H1 (cell line): ENCODE measurements at regions not wholly inside any gene's neighbourhood (a gene's known extent, or its start where the extent isn't known, plus 50 kb on each side); places are given as distances from the start of the nearest gene placed in this dataset.

ENCODE experiments used
- CTCF ChIA-PET: fragments of 300-600 bp; sonication (Branson Sonifier 250); formaldehyde crosslinking; loops from one replicate; lab custom pipeline; 2021; ENCODE audit not compliant: partially characterized antibody; lab: Charles Lee
- POLR2A ChIA-PET: fragments of 300-600 bp; sonication (Branson Sonifier 250); formaldehyde crosslinking; loops from one replicate; lab custom pipeline; 2021; ENCODE audit warnings: inconsistent platforms; ENCODE audit not compliant: partially characterized antibody; lab: Charles Lee
- DNase-seq, 2 experiments: peaks; one replicate each; pipeline versions ENCODE4 v3.0.0 to v3.0.0-alpha.2; 2010 to 2022; ENCODE audit warnings: low spot score in 2 of 2, low read depth in 1 of 2, mixed read lengths in 1 of 2
- FAIRE-seq: peaks from 2 replicates; lab custom pipeline; 2011; peaks lifted over from hg19 to GRCh38; lab: Jason Lieb, UNC
- H2AFZ ChIP-seq: 2 replicates; pipeline ENCODE4 v1.8.1; 2012; ENCODE audit warnings: low read length, inconsistent platforms
- H2AK5ac ChIP-seq: 2 replicates; pipeline ENCODE4 v1.6.1; 2013; ENCODE audit warnings: low read depth, low read length
- H2BK120ac ChIP-seq: replicated peaks from 2 replicates; pipeline ENCODE3; 2013; ENCODE audit warnings: low read depth, low read length, inconsistent platforms
- H2BK12ac ChIP-seq: 2 replicates; pipeline ENCODE4 v1.6.1; 2013; ENCODE audit warnings: low read depth, low read length
- H2BK15ac ChIP-seq: 2 replicates; pipeline ENCODE4 v1.6.1; 2013; ENCODE audit warnings: low read length
- H2BK20ac ChIP-seq: 2 replicates; pipeline ENCODE4 v1.6.1; 2013; ENCODE audit warnings: low read length
- H2BK5ac ChIP-seq: 2 replicates; pipeline ENCODE4 v1.6.1; 2013; ENCODE audit warnings: low read depth, low read length
- H3K14ac ChIP-seq: 2 replicates; pipeline ENCODE4 v1.6.1; 2013; ENCODE audit warnings: inconsistent platforms; ENCODE audit not compliant: insufficient read length
- H3K18ac ChIP-seq: 2 replicates; pipeline ENCODE4 v1.6.1; 2013; ENCODE audit warnings: low read length; ENCODE audit errors: extremely low read depth
- H3K23ac ChIP-seq: 2 replicates; pipeline ENCODE4 v1.6.1; 2013; ENCODE audit warnings: inconsistent platforms; ENCODE audit not compliant: insufficient read length
- H3K23me2 ChIP-seq: 2 replicates; pipeline ENCODE4 v1.6.1; 2013; ENCODE audit warnings: low read depth, low read length
- H3K27ac ChIP-seq: 2 replicates; pipeline ENCODE4 v1.6.1; 2011; ENCODE audit warnings: low read depth, low read length, inconsistent platforms
- H3K27me3 ChIP-seq, 4 experiments: replicated peaks in 1 of 4; 1 replicate in 1 of 4; 2 replicates in 3 of 4; pipeline versions ENCODE4 v1.6.1 to v1.8.1; 2011 to 2013; ENCODE audit warnings: low read length in 3 of 4, mild to moderate bottlenecking in 3 of 4, inconsistent platforms in 2 of 4, mixed read lengths in 2 of 4, moderate library complexity in 1 of 4; ENCODE audit not compliant: control insufficient read depth in 3 of 4, insufficient read depth in 3 of 4; ENCODE audit errors: extremely low read depth in 1 of 4
- H3K36me3 ChIP-seq, 4 experiments: 2 replicates each; pipeline versions ENCODE4 v1.6.1 to v1.8.1; 2011 to 2013; ENCODE audit warnings: mild to moderate bottlenecking in 4 of 4, low read length in 3 of 4, moderate library complexity in 2 of 4, control low read depth in 1 of 4, inconsistent platforms in 1 of 4; ENCODE audit not compliant: insufficient read depth in 4 of 4, control insufficient read depth in 2 of 4
- H3K4ac ChIP-seq: replicated peaks from 2 replicates; pipeline ENCODE3; 2013; ENCODE audit warnings: low read length, low read depth, mixed read lengths, inconsistent platforms; ENCODE audit not compliant: insufficient read length
- H3K4me1 ChIP-seq, 4 experiments: replicated peaks in 1 of 4; 1 replicate in 1 of 4; 2 replicates in 3 of 4; pipeline versions ENCODE4 v1.6.1 to v1.8.1; 2011 to 2013; ENCODE audit warnings: low read length in 3 of 4, inconsistent platforms in 2 of 4, mixed read lengths in 1 of 4; ENCODE audit not compliant: insufficient read depth in 4 of 4, control insufficient read depth in 3 of 4
- H3K4me2 ChIP-seq, 2 experiments: 2 replicates each; pipeline versions ENCODE4 v1.6.1 to v1.8.1; 2011 to 2013; ENCODE audit warnings: low read depth in 2 of 2, low read length in 2 of 2, control low read depth in 1 of 2, inconsistent platforms in 1 of 2, mild to moderate bottlenecking in 1 of 2; ENCODE audit not compliant: insufficient read depth in 1 of 2
- H3K4me3 ChIP-seq, 4 experiments: fragments of 200-600, 300-600 bp in 1 of 4; sonication (generic), shearing (Covaris generic), sonication (Bioruptor Twin) in 1 of 4; 2 replicates each; pipeline versions ENCODE4 v1.5.1 to v1.8.1; 2011 to 2016; ENCODE audit warnings: low read length in 4 of 4, low read depth in 3 of 4, control low read depth in 2 of 4, inconsistent platforms in 2 of 4, mild to moderate bottlenecking in 2 of 4, mixed read lengths in 1 of 4, moderate library complexity in 1 of 4; ENCODE audit not compliant: insufficient read depth in 2 of 4; ENCODE audit errors: extremely low read depth in 1 of 4
- H3K56ac ChIP-seq: replicated peaks from 2 replicates; pipeline ENCODE3; 2013; ENCODE audit warnings: low read depth, mild to moderate bottlenecking, mixed read lengths, low read length, inconsistent platforms; ENCODE audit not compliant: insufficient read length
- H3K79me1 ChIP-seq: 2 replicates; pipeline ENCODE4 v1.6.1; 2013; ENCODE audit warnings: low read depth, low read length, control low read depth
- H3K79me2 ChIP-seq, 2 experiments: 2 replicates each; pipeline versions ENCODE4 v1.6.1 to v1.8.1; 2012 to 2013; ENCODE audit warnings: low read length in 2 of 2, mild to moderate bottlenecking in 2 of 2, inconsistent platforms in 1 of 2; ENCODE audit not compliant: insufficient read depth in 2 of 2, control insufficient read depth in 1 of 2
- H3K9ac ChIP-seq, 4 experiments: replicated peaks in 1 of 4; 1 replicate in 1 of 4; 2 replicates in 3 of 4; pipeline versions ENCODE4 v1.6.1 to v1.8.1; 2011 to 2013; ENCODE audit warnings: low read depth in 3 of 4, low read length in 3 of 4, control low read depth in 2 of 4, mild to moderate bottlenecking in 2 of 4, moderate library complexity in 2 of 4, inconsistent platforms in 1 of 4; ENCODE audit errors: extremely low read depth in 1 of 4
- H3K9me3 ChIP-seq, 2 experiments: 2 replicates each; pipeline versions ENCODE4 v1.6.1 to v1.8.1; 2012 to 2013; ENCODE audit warnings: mild to moderate bottlenecking in 2 of 2, moderate library complexity in 2 of 2, control low read depth in 1 of 2, inconsistent platforms in 1 of 2, low read depth in 1 of 2, low read length in 1 of 2, mixed read lengths in 1 of 2; ENCODE audit not compliant: insufficient read depth in 2 of 2
- H4K20me1 ChIP-seq, 2 experiments: replicated peaks in 1 of 2; 2 replicates each; pipeline versions ENCODE3 to v1.8.1; 2011 to 2013; ENCODE audit warnings: inconsistent platforms in 2 of 2, low read length in 2 of 2, mild to moderate bottlenecking in 1 of 2; ENCODE audit not compliant: insufficient read depth in 2 of 2, control insufficient read depth in 1 of 2
- H4K5ac ChIP-seq: 2 replicates; pipeline ENCODE4 v1.6.1; 2013; ENCODE audit warnings: low read length, low read depth, mixed read lengths, inconsistent platforms; ENCODE audit not compliant: insufficient read length
- H4K8ac ChIP-seq: 2 replicates; pipeline ENCODE4 v1.8.0; 2013; ENCODE audit warnings: mild to moderate bottlenecking, moderate library complexity, low read length, inconsistent platforms; ENCODE audit not compliant: insufficient read depth; ENCODE audit errors: extremely low read depth
- H4K91ac ChIP-seq: replicated peaks from 2 replicates; pipeline ENCODE3; 2013; ENCODE audit warnings: low read length, mixed read lengths, inconsistent platforms; ENCODE audit not compliant: insufficient read length
- BRCA1 ChIP-seq: IDR thresholded peaks from 2 replicates; pipeline ENCODE4 v1.6.1; 2012; ENCODE audit warnings: low read depth, low read length, improper control_type of control experiment
- CEBPB ChIP-seq: IDR thresholded peaks from 2 replicates; pipeline ENCODE4 v1.6.1; 2012; ENCODE audit warnings: low read depth, low read length
- CHD2 ChIP-seq: IDR thresholded peaks from 2 replicates; pipeline ENCODE4 v1.6.1; 2012; ENCODE audit warnings: low read length, improper control_type of control experiment
- EP300 ChIP-seq, 2 experiments: IDR thresholded peaks; 1 replicate in 1 of 2; 2 replicates in 1 of 2; pipeline ENCODE4 v1.6.1; 2011 to 2012; ENCODE audit warnings: low read depth in 2 of 2, low read length in 2 of 2, mild to moderate bottlenecking in 2 of 2, borderline replicate concordance in 1 of 2, inconsistent platforms in 1 of 2, moderate library complexity in 1 of 2
- EZH2 ChIP-seq: fragments of 200-600 bp; sonication (generic); IDR thresholded peaks from 2 replicates; pipeline ENCODE4 v1.7.1; 2012; ENCODE audit warnings: low read depth, mild to moderate bottlenecking, moderate library complexity, low read length, inconsistent platforms; ENCODE audit not compliant: severe bottlenecking
- FOSL1 ChIP-seq: IDR thresholded peaks from 2 replicates; pipeline ENCODE4 v1.6.1; 2011; ENCODE audit warnings: mild to moderate bottlenecking, low read depth, low read length, moderate library complexity; ENCODE audit not compliant: insufficient read depth
- GABPA ChIP-seq: IDR thresholded peaks from 2 replicates; pipeline ENCODE4 v1.6.1; 2011; ENCODE audit warnings: mild to moderate bottlenecking, low read length, moderate library complexity, borderline replicate concordance; ENCODE audit not compliant: insufficient read depth
- MAFK ChIP-seq: IDR thresholded peaks from 2 replicates; pipeline ENCODE4 v1.6.1; 2012; ENCODE audit warnings: low read depth, mild to moderate bottlenecking, improper control_type of control experiment, low read length
- PHF8 ChIP-seq: fragments of 200-600 bp; sonication (generic); conservative IDR thresholded peaks from 2 replicates; pipeline ENCODE4 v1.7.1; 2012; ENCODE audit warnings: low read depth, mild to moderate bottlenecking, inconsistent platforms, low read length, moderate library complexity
- POLR2AphosphoS5 ChIP-seq: IDR thresholded peaks from 2 replicates; pipeline ENCODE4 v1.6.1; 2011; ENCODE audit warnings: low read depth, low read length
- POU5F1 ChIP-seq: IDR thresholded peaks from 2 replicates; pipeline ENCODE4 v1.6.1; 2011; ENCODE audit warnings: low read depth, mild to moderate bottlenecking, low read length, moderate library complexity
- RBBP5 ChIP-seq: IDR thresholded peaks from 2 replicates; pipeline ENCODE4 v1.7.1; 2012; ENCODE audit warnings: low read depth, mild to moderate bottlenecking, inconsistent platforms, low read length, moderate library complexity, borderline replicate concordance
- SAP30 ChIP-seq: fragments of 300-600 bp; sonication (generic); IDR thresholded peaks from 2 replicates; pipeline ENCODE4 v1.7.1; 2012; ENCODE audit warnings: low read length, moderate library complexity, mild to moderate bottlenecking, inconsistent platforms; ENCODE audit not compliant: insufficient read depth, insufficient replicate concordance
- TBP ChIP-seq: IDR thresholded peaks from 2 replicates; pipeline ENCODE4 v1.6.1; 2011; ENCODE audit warnings: low read depth, low read length, improper control_type of control experiment
- TEAD4 ChIP-seq: IDR thresholded peaks from 2 replicates; pipeline ENCODE4 v1.6.1; 2012; ENCODE audit warnings: low read depth, low read length, inconsistent platforms, mixed read lengths
- WGBS, 2 experiments: shearing (Covaris generic) in 1 of 2; methylation state at CpG; one replicate each; pipeline versions ENCODE4 v1.1.6 to v1.1.7; 2013 to 2015; ENCODE audit warnings: low lambda C conversion rate in 2 of 2, mixed read lengths in 2 of 2, inconsistent platforms in 1 of 2, low coverage in 1 of 2, missing lambda C conversion rate in 1 of 2; ENCODE audit not compliant: insufficient replicate concordance in 2 of 2, insufficient coverage in 1 of 2, insufficient read length in 1 of 2; ENCODE audit errors: extremely low coverage in 1 of 2, missing lambda C conversion rate in 1 of 2; 5-methylcytosine and 5-hydroxymethylcytosine counted together

DNA sequence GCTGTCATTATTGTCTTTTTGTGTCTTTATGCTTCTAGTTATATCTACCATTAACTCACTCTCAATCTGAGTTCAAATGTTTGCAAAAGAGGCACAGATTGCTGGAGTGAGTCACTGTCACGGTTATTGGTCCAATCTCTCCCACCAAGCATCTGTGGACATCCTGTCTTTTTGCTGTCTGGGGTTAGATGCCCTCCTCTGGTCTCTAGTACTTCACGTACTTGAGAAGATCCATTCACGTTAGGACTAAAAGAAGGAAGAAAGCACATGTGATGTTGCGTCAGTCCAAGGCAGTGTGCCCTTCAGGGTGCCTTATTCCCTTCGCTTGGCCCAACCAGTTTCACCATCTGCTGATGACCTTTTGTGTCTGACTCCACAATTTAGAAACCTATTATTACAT lies 72.3 kb upstream of the STXBP6 start:
- DNase-seq (no peak), FAIRE-seq (no peak)
- Histone ChIP-seq H4K8ac (no peak overlapping the region), H3K9me3 (no peaks in the 10 kb centered on the region), H3K36me3 (no peaks in the 10 kb centered on the region), H4K91ac (no peak overlapping the region), H3K18ac (no peak overlapping the region), H4K5ac (no peak overlapping the region), H2BK15ac (no peak overlapping the region), H2BK20ac (no peak overlapping the region), H3K23me2 (no peaks in the 10 kb centered on the region), H2AK5ac (no peak overlapping the region), H2BK120ac (no peak overlapping the region), H3K14ac (no peak overlapping the region), H4K20me1 (no peaks in the 10 kb centered on the region), H3K27ac (no peak overlapping the region), H3K79me1 (no peaks in the 10 kb centered on the region), H3K4me2 (no peak overlapping the region), H3K79me2 (no peaks in the 10 kb centered on the region), H3K56ac (no peak overlapping the region), H2AFZ (0 out of 2 replicates have a peak overlapping the region, but pooled peaks have one; percentile 8), H3K4me1 (peaks cover 0 to 3% (median 0%) of the 10 kb centered on the region in 4 experiments; a peak in 1 of 7 replicates), H2BK5ac (no peak overlapping the region), H2BK12ac (no peak overlapping the region), H3K9ac (no peak overlapping the region), H3K23ac (no peak overlapping the region), H3K4ac (no peak overlapping the region), H3K4me3 (no peak overlapping the region), H3K27me3 (no peaks in the 10 kb centered on the region)
- POLR2A ChIA-PET: no interaction called here
- 94% methylated on average over 5 of the region's 5 CpGs; no CpG with 5 or more reads in 1 of the 2 experiments for WGBS, 2 experiments
- CTCF ChIA-PET: interaction anchor here (1.2 to 1.6 kb wide), 2 partner anchors 10 to 12 kb away, joined by 3 to 4 read pairs; no protein-coding TSS in a partner anchor
- TF ChIP-seq PHF8 (no peak), GABPA (no peak), EP300 (IDR thresholded peaks at IDR 0.05; ENCODE audit: borderline replicate concordance in 1 of 2, low read depth in 2 of 2, low read length in 2 of 2) (no peak), MAFK (no peak), POLR2AphosphoS5 (no peak), TBP (no peak), POU5F1 (no peak), CEBPB (no peak), CHD2 (no peak), RBBP5 (no peak), EZH2 (no peak), TEAD4 (no peak), SAP30 (no peak), FOSL1 (no peak), BRCA1 (no peak)
